MCF 10A (cell line): ENCODE measurements at regions not wholly inside any gene's neighbourhood (a gene's known extent, or its start where the extent isn't known, plus 50 kb on each side); places are given as distances from the start of the nearest gene placed in this dataset.

Source experiments
- BruUV-seq: library from RNA; stranded (reverse); fragments of 400-500 nt; replicated peaks from 2 replicates; lab custom pipeline; 2021; lab: Mats Ljungman, UMichigan
- CTCF ChIA-PET: fragments of 300-600 bp; sonication (Branson Sonifier 250); formaldehyde crosslinking; extraction: SDS; loops from one replicate; lab custom pipeline; 2021; ENCODE audit warnings: antibody characterized with exemption, inconsistent platforms; lab: Yijun Ruan, JAX
- POLR2A ChIA-PET: fragments of 300-600, 350-650 bp; sonication (Branson Sonifier 250); formaldehyde crosslinking; extraction: SDS; loops from one replicate; lab custom pipeline; 2020; ENCODE audit warnings: antibody characterized with exemption, inconsistent platforms; lab: Yijun Ruan, JAX
- DNase-seq: peaks from one replicate; pipeline ENCODE4 v3.0.0-alpha.2; 2018; ENCODE audit not compliant: unreplicated experiment
- H3K27ac Mint-ChIP-seq: one replicate; pipeline ENCODE4 v1.8.0; 2022; ENCODE audit warnings: mild to moderate bottlenecking, low read depth, mixed read lengths; ENCODE audit not compliant: unreplicated experiment
- H3K27me3 Mint-ChIP-seq: one replicate; pipeline ENCODE4 v1.8.0; 2022; ENCODE audit warnings: mixed read lengths; ENCODE audit not compliant: insufficient read depth, unreplicated experiment
- H3K36me3 Mint-ChIP-seq: one replicate; pipeline ENCODE4 v1.8.0; 2022; ENCODE audit warnings: mild to moderate bottlenecking, moderate library complexity, mixed read lengths; ENCODE audit not compliant: insufficient read depth, unreplicated experiment
- H3K4me1 Mint-ChIP-seq: one replicate; pipeline ENCODE4 v1.8.0; 2022; ENCODE audit warnings: mixed read lengths; ENCODE audit not compliant: insufficient read depth, unreplicated experiment
- H3K4me3 Mint-ChIP-seq: one replicate; pipeline ENCODE4 v1.8.0; 2022; ENCODE audit warnings: mild to moderate bottlenecking, moderate library complexity, mixed read lengths; ENCODE audit not compliant: unreplicated experiment
- H3K9me3 Mint-ChIP-seq: one replicate; pipeline ENCODE4 v1.8.0; 2022; ENCODE audit warnings: mixed read lengths; ENCODE audit not compliant: unreplicated experiment
- CTCF ChIP-seq: fragments of 200-600 bp; IDR thresholded peaks from one replicate; pipeline ENCODE4 v1.8.0; 2022; ENCODE audit warnings: antibody characterized with exemption, mild to moderate bottlenecking; ENCODE audit not compliant: unreplicated experiment
- intact Hi-C: fragments of 100-400 bp; cut with micrococcal nuclease; formaldehyde crosslinking; loops from 2 replicates; pipeline ENCODE4 v1.14.1; 2022

GRCh38 chr12:75735853-75736252 lies 224.4 kb upstream of the KRR1 start:
- intact Hi-C loops = no loop called here
- H3K36me3 Mint-ChIP-seq = no peaks in the 10 kb centered on the region
- peaks cover 19% of the 10 kb centered on the region for H3K4me1 Mint-ChIP-seq
- no peaks in the 10 kb centered on the region for H3K27me3 Mint-ChIP-seq
- CTCF ChIA-PET = interaction anchor here (0.8 kb wide), 2 partner anchors 10 kb away, joined by 3 read pairs; no protein-coding TSS in a partner anchor
- no peak overlapping the region for H3K27ac Mint-ChIP-seq
- no peak for TF ChIP-seq CTCF
- H3K9me3 Mint-ChIP-seq = no peaks in the 10 kb centered on the region
- POLR2A ChIA-PET = interaction anchor here (1.5 kb wide), 1 partner anchor 11 kb away, joined by 6 read pairs; no protein-coding TSS in a partner anchor
- no TSS peak for BruUV-seq
- DNase-seq = peak; percentile 70
- no peak overlapping the region for H3K4me3 Mint-ChIP-seq

- H3K36me3 Mint-ChIP-seq = no peaks in the 10 kb centered on the region
- peaks cover 16% of the 10 kb centered on the region for H3K4me1 Mint-ChIP-seq
- H3K27me3 Mint-ChIP-seq = no peaks in the 10 kb centered on the region
- H3K27ac Mint-ChIP-seq = no peak overlapping the region
- ChIA-PET CTCF (interaction anchor here (0.6 to 1.0 kb wide), 2 partner anchors 11 to 91 kb away, joined by 3 read pairs; no protein-coding TSS in a partner anchor), POLR2A (no interaction called here)
- intact Hi-C loops = loop anchor here (5.0 to 10.0 kb wide), 3 partner anchors 67 to 306 kb away; partner anchors contain the start of gene PHLDA1
- H3K9me3 Mint-ChIP-seq = no peaks in the 10 kb centered on the region
- no TSS peak for BruUV-seq
- no peak for TF ChIP-seq CTCF
- DNase-seq = no peak
- no peak overlapping the region for H3K4me3 Mint-ChIP-seq
Observed at GRCh38 chr12:75728826-75729225, 217.4 kb upstream of the KRR1 start.

GRCh38 chr12:75727577-75727976 lies 216.2 kb upstream of the KRR1 start:
- no peak for TF ChIP-seq CTCF
- POLR2A ChIA-PET = interaction anchor here (0.6 kb wide), 3 partner anchors 223 to 1146 kb away, joined by 3 to 4 read pairs (median 3); no protein-coding TSS in a partner anchor
- H3K9me3 Mint-ChIP-seq = no peaks in the 10 kb centered on the region
- H3K27ac Mint-ChIP-seq = no peak overlapping the region
- H3K27me3 Mint-ChIP-seq = no peaks in the 10 kb centered on the region
- BruUV-seq = no TSS peak
- H3K4me3 Mint-ChIP-seq = no peak overlapping the region
- CTCF ChIA-PET = no interaction called here
- no peaks in the 10 kb centered on the region for H3K36me3 Mint-ChIP-seq
- no peak for DNase-seq
- intact Hi-C loops = loop anchor here (5.0 to 10.0 kb wide), 3 partner anchors 65 to 307 kb away; partner anchors contain the start of gene PHLDA1
- H3K4me1 Mint-ChIP-seq = peaks cover 27% of the 10 kb centered on the region

- H3K4me1 Mint-ChIP-seq = peaks cover 45% of the 10 kb centered on the region
- H3K4me3 Mint-ChIP-seq = peak overlapping the region; percentile 9
- TF ChIP-seq CTCF = no peak
- intact Hi-C loops = loop anchor here (5.0 to 10.0 kb wide), 3 partner anchors 63 to 309 kb away; partner anchors contain the start of gene PHLDA1
- CTCF ChIA-PET = interaction anchor here (0.6 to 1.4 kb wide), 10 partner anchors 11 to 541 kb away, joined by 3 to 6 read pairs (median 4); no protein-coding TSS in a partner anchor
- no peaks in the 10 kb centered on the region for H3K9me3 Mint-ChIP-seq
- H3K27me3 Mint-ChIP-seq = no peaks in the 10 kb centered on the region
- no TSS peak for BruUV-seq
- DNase-seq = peak; percentile 79
- H3K36me3 Mint-ChIP-seq = no peaks in the 10 kb centered on the region
- peak overlapping the region; percentile 54 for H3K27ac Mint-ChIP-seq
- POLR2A ChIA-PET = interaction anchor here (0.8 to 2.5 kb wide), 9 partner anchors 8 to 306 kb away, joined by 3 to 17 read pairs (median 4); partner anchors contain the start of gene PHLDA1
Observed at GRCh38 chr12:75725521-75726111, 214.2 kb upstream of the KRR1 start.
